ENCODE measurements at regions not wholly inside any gene's neighbourhood (a gene's known extent, or its start where the extent isn't known, plus 50 kb on each side); places are given as distances from the start of the nearest gene placed in this dataset.

DNA sequence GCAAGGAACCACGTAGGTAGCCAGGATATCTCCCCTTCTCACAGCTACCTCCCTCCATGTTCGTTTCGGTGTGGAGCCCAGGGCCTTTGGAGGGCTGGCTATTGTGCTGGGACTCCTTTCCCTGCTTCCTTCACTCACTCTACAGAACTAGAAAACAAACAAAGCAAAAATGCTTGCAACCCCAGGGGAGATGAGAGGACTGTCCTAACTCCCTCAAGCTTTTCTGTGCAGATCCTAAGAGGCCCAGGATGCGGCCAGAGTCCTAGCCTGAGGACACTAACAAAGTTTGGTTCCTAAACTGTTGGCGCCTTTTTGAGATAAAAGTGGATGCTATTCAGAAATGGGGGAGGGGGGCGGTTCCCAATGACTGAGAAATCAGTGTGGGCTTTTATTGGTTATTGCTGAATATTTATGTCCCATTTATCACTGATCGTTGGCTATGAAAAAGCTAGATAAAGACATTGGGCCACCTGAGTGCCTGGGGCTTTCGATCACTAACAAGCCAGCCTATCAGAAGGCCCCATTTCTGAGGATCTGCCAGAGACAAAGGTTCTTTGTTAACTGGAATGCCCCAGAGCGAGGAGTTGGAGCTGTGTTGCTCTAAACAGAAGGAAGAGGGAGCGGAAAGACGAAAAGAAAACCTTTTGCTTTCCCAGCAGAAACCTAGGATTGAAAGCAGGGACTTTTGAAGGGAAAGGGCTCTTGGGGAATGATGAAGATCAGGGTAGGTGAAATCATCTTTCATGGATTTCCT, 95.2 kb upstream of the EGR2 start:
- WGBS, 2 experiments (ENCODE audit: insufficient coverage in 2 of 2), result 85 to 86% methylated on average over 10 to 11 of the region's 11 CpGs
- Histone ChIP-seq H3K4me1 (ENCODE audit: control insufficient read depth, insufficient read depth, low read length, poor library complexity, severe bottlenecking) (peaks cover 6% of the 10 kb centered on the region), H3K9me3 (ENCODE audit: control insufficient read depth, low read length) (no peaks in the 10 kb centered on the region), H3K36me3 (ENCODE audit: control insufficient read depth, insufficient read depth, low read length) (no peaks in the 10 kb centered on the region), H3K4me3 (ENCODE audit: extremely low read depth, insufficient read depth, low read length, poor library complexity, severe bottlenecking) (no peak overlapping the region), H3K27ac (ENCODE audit: low read depth, low read length, severe bottlenecking) (peak overlapping the region; percentile 26)

GRCh38 chr10:62907470-62908212, 91.5 kb upstream of the EGR2 start:
- Histone ChIP-seq H3K4me3 (ENCODE audit: extremely low read depth, insufficient read depth, low read length, poor library complexity, severe bottlenecking) (no peak overlapping the region), H3K9me3 (ENCODE audit: control insufficient read depth, low read length) (no peaks in the 10 kb centered on the region), H3K27ac (ENCODE audit: low read depth, low read length, severe bottlenecking) (no peak overlapping the region), H3K4me1 (ENCODE audit: control insufficient read depth, insufficient read depth, low read length, poor library complexity, severe bottlenecking) (peaks cover 6% of the 10 kb centered on the region), H3K36me3 (ENCODE audit: control insufficient read depth, insufficient read depth, low read length) (no peaks in the 10 kb centered on the region)
- WGBS, 2 experiments (ENCODE audit: insufficient coverage in 2 of 2), result 82 to 93% methylated on average over 2 to 4 of the region's 8 CpGs

DNA sequence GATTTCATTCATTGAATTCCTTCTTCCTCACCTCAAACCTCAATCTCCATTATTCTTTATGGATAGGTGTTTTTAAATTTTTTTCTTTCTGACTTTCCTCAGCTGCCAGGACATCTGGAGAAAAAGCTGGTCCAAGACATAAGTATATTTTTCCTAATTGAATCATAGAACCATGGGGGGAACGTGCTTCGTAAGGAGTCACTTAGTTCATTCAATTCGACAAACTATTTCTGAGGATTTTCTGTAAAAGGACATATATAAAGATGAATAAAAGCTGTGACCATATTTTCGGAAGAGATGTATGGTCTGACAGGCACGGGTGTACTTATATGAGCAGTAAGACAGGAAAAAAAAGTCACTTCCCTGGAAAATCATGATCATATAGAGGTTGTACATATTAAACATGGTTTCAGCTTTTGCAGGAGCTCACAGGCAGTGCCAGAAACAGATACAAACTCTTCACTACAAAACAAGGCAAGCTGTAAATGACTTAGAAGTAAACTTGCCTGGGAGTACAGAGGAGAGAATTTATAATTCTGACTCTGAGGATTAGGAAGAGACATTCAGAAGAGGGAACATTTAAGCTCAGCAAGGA, 88.2 kb upstream of the EGR2 start:
- WGBS, 2 experiments (ENCODE audit: insufficient coverage in 2 of 2), result 89% methylated on average over 4 of the region's 5 CpGs; no CpG with 5 or more reads in 1 of the 2 experiments

DNA sequence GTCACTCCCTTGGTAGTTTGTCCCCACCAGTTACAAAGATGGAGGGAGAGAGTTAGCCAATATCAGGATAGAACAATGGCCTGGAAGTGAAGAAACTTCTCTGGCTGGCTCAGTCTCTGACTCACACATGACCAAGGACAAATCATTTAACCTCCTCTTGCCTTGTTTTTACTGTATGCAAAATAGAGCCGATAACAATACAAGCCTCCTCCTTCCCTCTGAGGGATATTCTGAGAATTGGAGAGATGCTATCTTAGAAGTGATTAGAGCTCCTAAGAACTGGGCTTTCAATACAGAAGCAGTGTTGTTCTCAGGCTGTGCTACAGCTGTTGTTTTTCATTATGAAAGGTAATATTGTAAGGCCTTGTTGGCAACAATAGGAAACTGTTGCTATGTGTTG, 87.7 kb upstream of the EGR2 start:
- H3K9me3 ChIP-seq (ENCODE audit: control insufficient read depth, low read length), result no peaks in the 10 kb centered on the region
- no peak overlapping the region for H3K27ac ChIP-seq (ENCODE audit: low read depth, low read length, severe bottlenecking)
- WGBS, 2 experiments (ENCODE audit: insufficient coverage in 2 of 2), result no CpG with 5 or more reads among the region's 1 CpG
- H3K4me3 ChIP-seq (ENCODE audit: extremely low read depth, insufficient read depth, low read length, poor library complexity, severe bottlenecking), result no peak overlapping the region
- H3K36me3 ChIP-seq (ENCODE audit: control insufficient read depth, insufficient read depth, low read length), result no peaks in the 10 kb centered on the region
- H3K4me1 ChIP-seq (ENCODE audit: control insufficient read depth, insufficient read depth, low read length, poor library complexity, severe bottlenecking), result no peaks in the 10 kb centered on the region

More for the DNA sequence above, 88.2 kb upstream of the EGR2 start:
- H3K4me3 ChIP-seq (ENCODE audit: extremely low read depth, insufficient read depth, low read length, poor library complexity, severe bottlenecking), result no peak overlapping the region
- H3K9me3 ChIP-seq (ENCODE audit: control insufficient read depth, low read length), result no peaks in the 10 kb centered on the region
- H3K4me1 ChIP-seq (ENCODE audit: control insufficient read depth, insufficient read depth, low read length, poor library complexity, severe bottlenecking), result no peaks in the 10 kb centered on the region
- H3K36me3 ChIP-seq (ENCODE audit: control insufficient read depth, insufficient read depth, low read length), result no peaks in the 10 kb centered on the region
- H3K27ac ChIP-seq (ENCODE audit: low read depth, low read length, severe bottlenecking), result no peak overlapping the region

DNA sequence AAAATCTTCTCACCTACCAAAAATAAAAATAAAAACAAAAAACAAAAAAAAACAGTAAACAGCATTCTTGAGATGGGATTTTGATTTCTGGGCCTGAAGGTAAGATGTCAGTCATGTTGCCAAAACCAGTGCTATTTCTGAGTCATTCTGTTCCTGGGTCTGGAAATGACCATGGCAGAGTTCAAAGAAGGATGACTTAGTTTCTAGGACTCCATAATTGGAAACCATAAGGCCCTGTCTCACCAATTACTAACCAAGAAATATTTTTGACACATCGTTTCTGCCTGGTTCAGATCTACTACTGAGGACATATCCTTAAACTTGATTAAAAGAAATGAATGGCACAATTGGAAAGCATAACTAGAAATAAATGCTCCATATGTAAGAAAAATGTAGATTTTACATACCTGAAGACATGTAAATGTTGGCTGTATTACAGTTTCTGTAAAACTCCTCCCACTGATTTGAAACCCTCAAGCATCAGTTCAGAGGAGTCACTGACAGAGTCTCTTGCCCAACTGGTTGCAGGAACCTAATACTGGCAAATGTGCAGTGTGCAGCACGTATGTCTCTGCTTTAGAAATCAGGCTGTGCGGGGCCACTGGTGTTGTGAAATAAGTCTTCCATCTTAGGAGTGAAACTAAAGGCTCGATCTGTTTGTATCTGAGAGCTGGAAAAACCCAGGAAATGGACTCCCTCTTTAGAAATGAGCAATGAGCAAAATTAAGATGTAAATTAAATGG, 84.8 kb upstream of the EGR2 start:
- no peaks in the 10 kb centered on the region for H3K36me3 ChIP-seq (ENCODE audit: control insufficient read depth, insufficient read depth, low read length)
- H3K4me1 ChIP-seq (ENCODE audit: control insufficient read depth, insufficient read depth, low read length, poor library complexity, severe bottlenecking), result no peaks in the 10 kb centered on the region
- H3K9me3 ChIP-seq (ENCODE audit: control insufficient read depth, low read length), result no peaks in the 10 kb centered on the region
- H3K4me3 ChIP-seq (ENCODE audit: extremely low read depth, insufficient read depth, low read length, poor library complexity, severe bottlenecking), result no peak overlapping the region
- H3K27ac ChIP-seq (ENCODE audit: low read depth, low read length, severe bottlenecking), result no peak overlapping the region
- 86 to 92% methylated on average over 3 of the region's 4 CpGs for WGBS, 2 experiments (ENCODE audit: insufficient coverage in 2 of 2)

GRCh38 chr10:62899311-62899710, 83.1 kb upstream of the EGR2 start:
- no peak overlapping the region for H3K4me3 ChIP-seq (ENCODE audit: extremely low read depth, insufficient read depth, low read length, poor library complexity, severe bottlenecking)
- WGBS, 2 experiments (ENCODE audit: insufficient coverage in 2 of 2), result 90% methylated on average over 3 of the region's 3 CpGs
- H3K9me3 ChIP-seq (ENCODE audit: control insufficient read depth, low read length), result no peaks in the 10 kb centered on the region
- H3K27ac ChIP-seq (ENCODE audit: low read depth, low read length, severe bottlenecking), result no peak overlapping the region
- no peaks in the 10 kb centered on the region for H3K4me1 ChIP-seq (ENCODE audit: control insufficient read depth, insufficient read depth, low read length, poor library complexity, severe bottlenecking)
- H3K36me3 ChIP-seq (ENCODE audit: control insufficient read depth, insufficient read depth, low read length), result no peaks in the 10 kb centered on the region

DNA sequence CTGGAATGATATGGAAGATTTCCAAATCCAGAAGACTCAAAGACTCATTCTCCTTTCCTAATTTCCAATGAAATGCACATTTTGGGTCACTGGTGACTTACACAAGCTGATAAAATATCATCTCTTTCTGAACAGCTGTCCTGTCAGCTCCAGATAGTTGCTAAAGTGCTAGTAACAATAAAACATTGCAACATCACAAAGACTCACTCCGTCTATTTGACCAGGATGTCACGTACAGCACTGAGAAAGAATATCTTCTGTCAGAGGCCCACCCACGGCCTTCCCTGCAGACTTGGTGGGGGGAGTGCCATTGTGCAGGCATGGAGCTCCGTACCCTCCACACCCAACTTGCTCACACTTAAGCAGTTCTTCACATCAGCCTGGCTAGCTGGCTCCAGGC, 78.9 kb upstream of the EGR2 start:
- WGBS, 2 experiments (ENCODE audit: insufficient coverage in 2 of 2), result 83 to 100% methylated on average over 1 of the region's 4 CpGs
- H3K36me3 ChIP-seq (ENCODE audit: control insufficient read depth, insufficient read depth, low read length), result no peaks in the 10 kb centered on the region
- H3K4me3 ChIP-seq (ENCODE audit: extremely low read depth, insufficient read depth, low read length, poor library complexity, severe bottlenecking), result no peak overlapping the region
- H3K9me3 ChIP-seq (ENCODE audit: control insufficient read depth, low read length), result no peaks in the 10 kb centered on the region
- H3K4me1 ChIP-seq (ENCODE audit: control insufficient read depth, insufficient read depth, low read length, poor library complexity, severe bottlenecking), result peaks cover 7% of the 10 kb centered on the region
- no peak overlapping the region for H3K27ac ChIP-seq (ENCODE audit: low read depth, low read length, severe bottlenecking)

DNA sequence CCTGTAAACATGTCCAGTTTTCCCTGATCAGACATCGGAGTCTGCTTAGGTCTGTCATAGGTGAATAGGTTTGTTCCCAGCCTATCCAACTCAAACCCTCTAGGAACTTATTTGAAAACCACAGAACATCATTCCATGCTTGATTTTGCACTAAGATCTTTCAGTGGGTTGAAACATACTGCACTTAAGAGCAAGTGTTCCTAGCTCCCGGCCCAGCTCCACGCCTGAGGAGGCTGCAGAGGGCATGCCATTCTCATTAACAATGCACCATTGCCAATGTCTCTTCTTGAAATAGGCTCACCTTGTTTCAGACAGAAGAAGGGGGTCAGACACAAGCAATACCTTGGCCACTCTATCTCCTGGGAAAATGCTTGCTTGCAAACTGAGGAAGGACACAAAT, 78.0 kb upstream of the EGR2 start:
- no peaks in the 10 kb centered on the region for H3K36me3 ChIP-seq (ENCODE audit: control insufficient read depth, insufficient read depth, low read length)
- 94% methylated on average over 2 of the region's 3 CpGs; no CpG with 5 or more reads in 1 of the 2 experiments for WGBS, 2 experiments (ENCODE audit: insufficient coverage in 2 of 2)
- peaks cover 8% of the 10 kb centered on the region for H3K4me1 ChIP-seq (ENCODE audit: control insufficient read depth, insufficient read depth, low read length, poor library complexity, severe bottlenecking)
- no peak overlapping the region for H3K27ac ChIP-seq (ENCODE audit: low read depth, low read length, severe bottlenecking)
- H3K9me3 ChIP-seq (ENCODE audit: control insufficient read depth, low read length), result no peaks in the 10 kb centered on the region
- H3K4me3 ChIP-seq (ENCODE audit: extremely low read depth, insufficient read depth, low read length, poor library complexity, severe bottlenecking), result no peak overlapping the region

DNA sequence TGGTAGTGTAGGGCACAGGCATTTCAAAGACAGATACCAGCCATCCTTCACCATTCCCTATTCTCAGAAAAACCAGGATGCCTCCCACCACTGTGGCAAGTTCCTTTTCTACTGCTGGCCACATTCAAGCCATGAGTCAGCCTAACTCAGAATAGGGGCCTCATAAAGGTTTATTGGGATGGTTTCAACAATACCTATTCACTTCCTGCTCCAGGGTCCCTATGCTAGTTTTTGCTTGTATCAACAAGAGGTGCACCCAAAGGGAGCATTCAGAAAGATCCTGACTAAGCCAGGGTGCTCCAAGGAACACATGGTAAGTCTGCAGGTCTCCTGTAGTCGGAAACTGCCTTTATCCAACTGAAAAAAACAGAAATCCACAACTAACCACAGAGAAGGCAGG, 76.9 kb upstream of the EGR2 start:
- Histone ChIP-seq H3K36me3 (ENCODE audit: control insufficient read depth, insufficient read depth, low read length) (no peaks in the 10 kb centered on the region), H3K4me1 (ENCODE audit: control insufficient read depth, insufficient read depth, low read length, poor library complexity, severe bottlenecking) (peaks cover 8% of the 10 kb centered on the region), H3K27ac (ENCODE audit: low read depth, low read length, severe bottlenecking) (no peak overlapping the region), H3K9me3 (ENCODE audit: control insufficient read depth, low read length) (no peaks in the 10 kb centered on the region), H3K4me3 (ENCODE audit: extremely low read depth, insufficient read depth, low read length, poor library complexity, severe bottlenecking) (no peak overlapping the region)
- no CpG with 5 or more reads among the region's 1 CpG for WGBS, 2 experiments (ENCODE audit: insufficient coverage in 2 of 2)

- WGBS, 2 experiments (ENCODE audit: insufficient coverage in 2 of 2), result 100% methylated on average over 1 of the region's 2 CpGs; no CpG with 5 or more reads in 1 of the 2 experiments
- H3K27ac ChIP-seq (ENCODE audit: low read depth, low read length, severe bottlenecking), result no peak overlapping the region
- no peak overlapping the region for H3K4me3 ChIP-seq (ENCODE audit: extremely low read depth, insufficient read depth, low read length, poor library complexity, severe bottlenecking)
- H3K9me3 ChIP-seq (ENCODE audit: control insufficient read depth, low read length), result no peaks in the 10 kb centered on the region
- peaks cover 21% of the 10 kb centered on the region for H3K4me1 ChIP-seq (ENCODE audit: control insufficient read depth, insufficient read depth, low read length, poor library complexity, severe bottlenecking)
- H3K36me3 ChIP-seq (ENCODE audit: control insufficient read depth, insufficient read depth, low read length), result no peaks in the 10 kb centered on the region
These were observed 74.2 kb upstream of the EGR2 start for GRCh38 chr10:62890395-62890794.
